Stimulated activated CD4-positive, alpha-beta T cell treated with anti-CD3 and anti-CD28 coated beads, Interleukin-1b, Interleukin-23, amount 100 ng/mL, for 4 hours (primary cell): ENCODE measurements at regions not wholly inside any gene's neighbourhood (a gene's known extent, or its start where the extent isn't known, plus 50 kb on each side); places are given as distances from the start of the nearest gene placed in this dataset.
"Not testable (repeated sequence)": the region's sequence is repeated elsewhere in the genome, so short reads cannot be mapped to it uniquely, and the experiment has no call there.

Experiments used
- DNase-seq, 2 donors: peaks; one replicate each; pipeline ENCODE4 v3.0.0-alpha.2; 2020; ENCODE audit warnings: low read depth in 2 of 2

- DNase-seq: no peak
Observed at GRCh38 chr5:108590799-108591198, 156.9 kb upstream of the FER start.

- no peak for DNase-seq
Observed at GRCh38 chr5:108588323-108588722, 159.4 kb upstream of the FER start.

GRCh38 chr5:108587821-108588220 is 159.9 kb upstream of the FER start:
- DNase-seq: no peak

GRCh38 chr5:108581026-108581425 is 166.7 kb upstream of the FER start:
- DNase-seq: no peak

DNA sequence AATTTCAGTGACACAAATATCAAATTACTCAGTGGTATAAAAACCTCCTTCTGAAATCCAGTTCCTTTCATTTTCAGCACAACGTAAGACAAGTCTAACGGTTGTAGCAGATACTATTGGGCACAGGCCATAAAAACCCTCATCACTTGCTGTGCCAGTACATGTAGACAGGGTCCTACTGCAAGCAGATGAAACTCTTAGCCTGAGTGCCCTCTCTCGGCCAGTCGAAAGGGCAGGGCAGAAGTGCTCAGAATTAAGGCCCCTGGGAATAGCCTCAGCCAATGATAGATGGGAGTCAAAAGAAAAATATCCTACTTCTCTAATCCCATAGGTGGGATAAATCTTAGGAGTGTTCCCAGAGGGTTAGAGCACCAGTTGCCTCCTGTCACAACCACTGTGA is 168.5 kb upstream of the FER start:
- DNase-seq: no peak

GRCh38 chr5:108578791-108579190 is 168.9 kb upstream of the FER start:
- no peak for DNase-seq

GRCh38 chr5:108567429-108567828 is 180.3 kb upstream of the FER start:
- no peak for DNase-seq

- DNase-seq: no peak
Observed at GRCh38 chr5:108564441-108564840, 182.5 kb upstream of the FBXL17 start.

GRCh38 chr5:108562205-108562454 is 180.2 kb upstream of the FBXL17 start:
- no peak for DNase-seq

- no peak for DNase-seq
Observed at GRCh38 chr5:108561416-108562204, 179.7 kb upstream of the FBXL17 start.

- DNase-seq: no peak
Observed at GRCh38 chr5:108560581-108560980, 178.7 kb upstream of the FBXL17 start.

DNA sequence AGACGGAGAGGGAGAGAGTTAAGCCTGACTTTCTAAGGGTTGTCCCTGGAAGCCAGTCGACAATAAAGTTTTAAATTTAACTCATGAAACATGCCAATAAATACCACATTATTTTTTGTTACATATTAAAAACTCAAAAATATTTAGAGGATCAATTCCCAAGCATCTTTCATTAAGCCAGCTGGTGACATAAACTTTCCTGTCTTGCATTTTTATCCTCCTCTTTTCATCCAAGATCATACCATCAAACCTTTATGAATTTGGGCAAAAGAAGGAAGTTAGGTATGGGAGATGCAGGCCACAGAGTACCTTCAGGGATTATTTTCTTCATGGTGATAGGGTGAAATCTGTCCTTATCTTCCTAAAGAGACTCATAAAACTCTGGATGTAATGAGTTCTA is 178.3 kb upstream of the FBXL17 start:
- DNase-seq: no peak

DNA sequence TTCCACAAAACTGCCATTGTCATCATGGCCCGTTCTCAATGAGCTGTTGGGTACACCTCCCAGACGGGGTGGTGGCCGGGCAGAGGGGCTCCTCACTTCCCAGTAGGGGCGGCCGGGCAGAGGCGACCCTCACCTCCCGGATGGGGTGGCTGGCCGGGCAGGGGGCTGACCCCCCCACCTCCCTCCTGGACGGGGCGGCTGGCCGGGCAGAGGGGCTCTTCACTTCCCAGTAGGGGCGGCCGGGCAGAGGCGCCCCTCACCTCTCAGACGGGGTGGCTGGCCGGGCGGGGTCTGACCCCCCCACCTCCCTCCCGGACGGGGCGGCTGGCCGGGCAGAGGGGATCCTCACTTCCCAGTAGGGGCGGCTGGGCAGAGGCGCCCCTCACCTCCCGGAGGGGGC is 176.9 kb upstream of the FBXL17 start:
- not testable (repeated sequence) for DNase-seq

DNA sequence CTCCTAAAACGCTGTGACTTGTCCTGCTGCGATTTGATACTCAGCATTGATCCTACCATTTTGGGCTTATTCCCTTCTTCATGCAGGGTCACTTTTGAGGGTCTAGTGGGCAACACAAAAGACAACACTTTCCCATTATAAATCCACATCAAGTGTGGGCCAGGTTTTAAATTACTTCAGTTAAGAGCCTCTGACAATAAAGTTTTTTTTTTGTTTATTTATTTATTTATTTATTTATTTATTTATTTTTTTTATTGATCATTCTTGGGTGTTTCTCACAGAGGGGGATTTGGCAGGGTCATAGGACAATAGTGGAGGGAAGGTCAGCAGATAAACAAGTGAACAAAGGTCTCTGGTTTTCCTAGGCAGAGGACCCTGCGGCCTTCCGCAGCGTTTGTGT is 176.2 kb upstream of the FBXL17 start:
- not testable (repeated sequence) for DNase-seq

DNA sequence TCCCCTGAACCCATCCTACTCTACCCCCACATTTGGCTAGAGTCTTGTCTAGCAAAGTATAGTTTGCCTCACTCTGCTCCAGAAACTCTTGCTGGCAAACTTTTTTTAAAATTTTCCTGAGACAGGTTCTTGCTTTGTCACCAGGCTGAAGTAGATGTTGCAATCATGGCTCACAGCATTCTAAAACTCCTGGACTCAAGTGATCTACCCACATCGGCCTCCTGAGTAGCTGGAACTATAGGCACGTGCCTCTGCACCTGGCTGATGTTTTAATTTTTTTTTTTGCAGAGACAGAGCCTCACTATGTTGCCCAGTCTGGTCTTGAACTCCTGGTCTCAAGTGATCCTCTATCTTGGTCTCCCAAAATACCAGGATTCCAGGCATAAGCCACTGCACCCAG is 175.8 kb upstream of the FBXL17 start:
- no peak for DNase-seq

DNA sequence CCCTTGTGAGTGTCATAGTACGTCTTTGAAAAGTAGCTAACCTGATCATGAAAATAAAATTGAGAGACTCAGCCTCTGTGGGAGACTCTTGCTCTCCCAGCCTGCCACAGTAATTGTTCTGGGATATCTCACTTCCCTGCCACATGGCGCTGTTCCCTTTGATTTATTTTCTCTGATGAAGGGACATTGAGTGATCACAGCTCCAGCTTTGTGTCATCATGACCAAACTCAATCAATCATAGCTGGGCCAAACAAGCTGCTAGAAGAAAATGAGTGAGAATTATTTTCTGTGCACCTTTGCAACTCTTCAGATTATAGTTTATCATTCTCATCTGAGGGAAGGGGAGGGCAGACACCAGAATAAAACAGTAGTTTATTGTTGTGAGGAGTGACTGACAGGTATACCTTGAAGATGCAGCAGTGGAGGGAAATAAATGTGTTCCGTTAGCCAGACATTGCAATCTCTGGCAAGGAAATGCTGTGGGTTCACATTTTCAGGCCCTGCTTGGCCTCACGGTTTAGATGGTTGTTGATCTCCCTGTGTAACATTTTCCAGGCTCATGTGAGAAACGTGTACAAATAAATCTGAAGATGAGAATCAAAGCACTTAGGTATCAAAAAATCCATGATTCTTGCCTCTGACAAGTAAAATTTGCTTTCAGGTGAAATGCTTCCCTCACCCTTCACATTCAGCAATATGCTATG is 174.7 kb upstream of the FBXL17 start:
- DNase-seq: no peak

DNA sequence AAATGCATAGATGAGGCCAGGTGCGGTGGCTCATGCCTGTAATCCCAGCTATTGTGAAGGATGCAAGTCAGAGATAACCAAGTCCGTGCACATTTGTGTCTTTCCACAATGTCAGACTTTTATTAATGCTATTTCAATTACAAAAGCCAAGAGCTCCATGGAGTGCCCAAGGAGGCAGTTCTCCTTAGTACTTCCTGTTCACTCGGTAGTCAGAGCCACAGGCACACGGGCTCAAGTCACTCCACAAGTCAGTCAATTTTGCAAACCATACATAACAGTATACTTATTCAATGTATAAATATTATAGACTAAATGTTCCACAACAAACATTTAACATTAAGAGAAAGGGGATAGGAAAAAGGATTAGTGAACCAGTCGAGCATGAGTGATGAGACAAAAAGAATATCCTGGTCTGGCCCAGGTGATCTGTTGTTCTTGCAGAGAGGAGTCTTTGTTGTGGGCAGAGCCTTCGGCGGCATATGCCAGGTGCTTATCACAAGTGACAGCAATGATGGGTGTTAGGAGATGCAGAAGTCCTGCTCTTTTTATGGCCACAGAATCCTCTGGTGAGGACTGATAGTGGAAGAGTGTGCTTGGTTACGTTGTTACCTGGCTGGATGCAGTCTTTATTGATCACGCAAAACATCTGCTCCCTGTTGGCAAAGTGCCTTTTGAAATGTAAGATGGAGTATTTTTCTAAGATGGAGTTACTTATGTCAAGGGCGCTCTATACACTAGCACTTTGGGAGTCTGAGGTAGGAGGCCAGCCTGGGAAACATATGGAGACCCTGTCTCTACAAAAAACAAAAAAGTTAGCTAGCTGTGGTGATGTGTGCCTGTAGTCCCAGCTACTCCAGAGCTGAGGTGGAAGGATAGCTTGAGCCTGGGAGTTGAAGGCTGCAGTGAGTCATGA is 167.0 kb upstream of the FBXL17 start:
- no peak for DNase-seq

DNA sequence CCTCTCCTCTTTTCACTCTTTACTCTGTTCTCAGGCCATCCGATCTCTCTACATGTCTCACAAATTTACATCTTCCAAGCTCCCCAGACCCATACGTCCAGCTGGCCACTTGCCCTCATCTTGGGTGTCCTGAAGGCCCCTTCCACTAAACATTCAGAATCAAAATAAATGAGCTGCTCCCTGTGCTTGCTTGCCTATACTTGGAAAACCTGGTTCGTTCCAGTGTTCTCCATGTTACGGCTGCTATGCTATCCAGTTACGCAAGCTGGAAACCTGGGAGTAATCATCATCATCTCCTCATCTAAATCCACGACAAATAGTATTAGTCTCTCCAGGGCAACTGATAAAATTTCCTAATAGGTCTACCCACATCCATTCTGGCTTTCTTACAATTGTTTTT is 165.0 kb upstream of the FBXL17 start:
- no peak for DNase-seq

DNA sequence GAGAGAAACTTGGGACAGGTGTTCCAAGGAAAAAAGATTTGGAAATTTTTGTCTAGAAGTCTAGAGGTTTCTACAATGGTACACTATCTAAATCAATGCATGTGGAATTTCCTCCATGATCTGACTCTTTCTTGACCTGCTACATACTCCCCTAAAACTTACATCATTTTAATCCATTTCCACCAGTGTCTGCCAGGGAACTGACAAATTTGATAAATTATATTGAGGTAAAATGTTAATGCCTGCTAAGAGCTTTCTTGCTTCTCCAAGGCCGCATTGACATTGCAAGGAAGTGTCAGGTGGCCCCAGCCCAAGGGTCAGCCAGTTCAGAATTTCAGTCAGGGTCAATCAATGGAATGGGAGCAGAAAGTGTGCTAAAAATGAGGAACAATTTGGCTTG is 163.4 kb upstream of the FBXL17 start:
- DNase-seq: no peak

- DNase-seq: no peak
Observed at GRCh38 chr5:108543486-108543885, 161.6 kb upstream of the FBXL17 start.

DNA sequence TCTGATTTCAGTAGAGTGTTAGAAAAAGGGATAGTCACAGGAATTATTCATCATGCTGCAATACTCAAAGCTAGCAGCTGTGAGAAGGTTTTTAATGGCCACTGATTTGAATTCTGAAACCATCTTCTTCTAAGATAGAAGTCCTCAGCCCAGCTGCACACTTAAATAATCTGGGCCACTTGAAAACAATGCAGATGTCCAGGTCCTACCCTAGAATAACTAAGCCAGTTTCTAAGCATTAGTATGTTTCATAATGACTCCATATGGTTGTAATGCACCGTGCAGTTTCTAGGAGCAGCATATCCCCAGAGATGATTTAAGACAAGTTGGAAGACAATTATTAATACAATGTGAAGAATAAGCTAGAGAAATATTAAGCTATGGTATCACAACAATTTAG is 159.9 kb upstream of the FBXL17 start:
- DNase-seq: no peak

GRCh38 chr5:108536321-108536720 is 154.4 kb upstream of the FBXL17 start:
- no peak for DNase-seq

DNA sequence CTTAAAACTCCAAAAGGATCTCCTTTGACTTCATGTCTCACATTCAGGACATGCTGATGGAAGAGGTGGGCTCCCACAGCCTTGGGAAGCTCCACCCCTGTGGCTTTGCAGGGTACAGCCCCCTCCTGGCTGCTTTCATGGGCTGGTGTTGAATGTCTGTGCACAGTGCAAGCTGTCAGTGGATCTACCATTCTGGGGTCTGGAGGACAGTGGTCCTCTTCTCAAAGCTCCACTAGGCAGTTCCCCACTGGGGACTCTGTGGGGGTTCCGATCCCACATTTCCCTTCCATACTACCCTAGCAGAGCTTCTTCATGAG is 150.2 kb upstream of the FBXL17 start:
- DNase-seq: not testable (repeated sequence)
